Erythroblast (primary cell): ENCODE measurements at regions not wholly inside any gene's neighbourhood (a gene's known extent, or its start where the extent isn't known, plus 50 kb on each side); places are given as distances from the start of the nearest gene placed in this dataset.

Experiments
- GATA1 ChIP-seq: IDR thresholded peaks from 2 replicates; pipeline ENCODE4 v1.6.1; 2011; ENCODE audit warnings: low read depth, mild to moderate bottlenecking, control low read depth, low read length, moderate library complexity
- POLR2A ChIP-seq: IDR thresholded peaks from 2 replicates; pipeline ENCODE4 v1.6.1; 2011; ENCODE audit warnings: mild to moderate bottlenecking, low read length

DNA sequence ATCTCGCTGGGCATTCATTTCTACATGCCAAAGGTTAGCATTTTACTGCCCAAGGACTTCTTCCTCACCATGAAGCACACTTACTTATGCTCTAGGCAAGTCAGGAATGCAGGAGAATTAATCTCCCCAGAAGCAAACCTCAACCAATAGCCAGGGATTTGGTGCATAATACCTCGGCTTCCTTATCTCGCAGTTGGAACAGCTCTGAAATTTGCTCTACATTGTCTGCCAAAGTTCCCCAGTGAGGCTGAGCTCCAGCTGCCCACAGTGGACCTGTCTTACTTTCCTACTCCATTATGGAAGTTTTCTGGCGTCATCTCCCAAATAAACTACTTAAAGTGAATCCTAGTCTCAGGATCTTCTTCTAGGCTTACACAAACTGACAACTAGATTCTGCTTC lies 57.6 kb upstream of the PPM1J start:
- no peak for TF ChIP-seq POLR2A
- no peak for TF ChIP-seq GATA1
